ENCODE measurements at regions not wholly inside any gene's neighbourhood (a gene's known extent, or its start where the extent isn't known, plus 50 kb on each side); places are given as distances from the start of the nearest gene placed in this dataset.

DNA sequence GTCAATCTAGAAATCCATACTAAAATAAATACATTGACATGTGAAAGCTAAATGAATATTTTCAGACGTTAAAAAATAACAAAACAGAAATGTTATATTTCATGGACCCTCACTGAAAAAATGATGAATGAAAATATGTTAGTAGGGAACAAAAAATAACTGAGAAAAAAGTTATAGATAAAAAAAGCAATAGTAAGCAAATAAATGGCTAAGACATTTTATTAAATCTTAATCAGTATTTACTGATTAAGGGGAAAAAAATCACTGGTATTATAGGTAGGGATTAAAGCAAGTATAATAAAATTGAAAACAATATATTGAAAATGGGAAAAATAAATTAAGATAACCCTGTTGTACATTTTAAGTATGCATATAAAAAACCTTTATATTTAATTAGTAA is 468.1 kb upstream of the MANEA start:
- TF ChIP-seq, protein P1, sequence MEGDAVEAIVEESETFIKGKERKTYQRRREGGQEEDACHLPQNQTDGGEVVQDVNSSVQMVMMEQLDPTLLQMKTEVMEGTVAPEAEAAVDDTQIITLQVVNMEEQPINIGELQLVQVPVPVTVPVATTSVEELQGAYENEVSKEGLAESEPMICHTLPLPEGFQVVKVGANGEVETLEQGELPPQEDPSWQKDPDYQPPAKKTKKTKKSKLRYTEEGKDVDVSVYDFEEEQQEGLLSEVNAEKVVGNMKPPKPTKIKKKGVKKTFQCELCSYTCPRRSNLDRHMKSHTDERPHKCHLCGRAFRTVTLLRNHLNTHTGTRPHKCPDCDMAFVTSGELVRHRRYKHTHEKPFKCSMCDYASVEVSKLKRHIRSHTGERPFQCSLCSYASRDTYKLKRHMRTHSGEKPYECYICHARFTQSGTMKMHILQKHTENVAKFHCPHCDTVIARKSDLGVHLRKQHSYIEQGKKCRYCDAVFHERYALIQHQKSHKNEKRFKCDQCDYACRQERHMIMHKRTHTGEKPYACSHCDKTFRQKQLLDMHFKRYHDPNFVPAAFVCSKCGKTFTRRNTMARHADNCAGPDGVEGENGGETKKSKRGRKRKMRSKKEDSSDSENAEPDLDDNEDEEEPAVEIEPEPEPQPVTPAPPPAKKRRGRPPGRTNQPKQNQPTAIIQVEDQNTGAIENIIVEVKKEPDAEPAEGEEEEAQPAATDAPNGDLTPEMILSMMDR (conservative IDR thresholded peaks at IDR 0.05 in 1 of 2, IDR thresholded peaks at IDR 0.05 in 1 of 2; ENCODE audit: low read depth in 1 of 2, low read length in 2 of 2) = no peak
- TF ChIP-seq EZH2 (IDR thresholded peaks at IDR 0.05; ENCODE audit: low read length, missing control alignments) = no peak
